ENCODE measurements at regions not wholly inside any gene's neighbourhood (a gene's known extent, or its start where the extent isn't known, plus 50 kb on each side); places are given as distances from the start of the nearest gene placed in this dataset.

DNA sequence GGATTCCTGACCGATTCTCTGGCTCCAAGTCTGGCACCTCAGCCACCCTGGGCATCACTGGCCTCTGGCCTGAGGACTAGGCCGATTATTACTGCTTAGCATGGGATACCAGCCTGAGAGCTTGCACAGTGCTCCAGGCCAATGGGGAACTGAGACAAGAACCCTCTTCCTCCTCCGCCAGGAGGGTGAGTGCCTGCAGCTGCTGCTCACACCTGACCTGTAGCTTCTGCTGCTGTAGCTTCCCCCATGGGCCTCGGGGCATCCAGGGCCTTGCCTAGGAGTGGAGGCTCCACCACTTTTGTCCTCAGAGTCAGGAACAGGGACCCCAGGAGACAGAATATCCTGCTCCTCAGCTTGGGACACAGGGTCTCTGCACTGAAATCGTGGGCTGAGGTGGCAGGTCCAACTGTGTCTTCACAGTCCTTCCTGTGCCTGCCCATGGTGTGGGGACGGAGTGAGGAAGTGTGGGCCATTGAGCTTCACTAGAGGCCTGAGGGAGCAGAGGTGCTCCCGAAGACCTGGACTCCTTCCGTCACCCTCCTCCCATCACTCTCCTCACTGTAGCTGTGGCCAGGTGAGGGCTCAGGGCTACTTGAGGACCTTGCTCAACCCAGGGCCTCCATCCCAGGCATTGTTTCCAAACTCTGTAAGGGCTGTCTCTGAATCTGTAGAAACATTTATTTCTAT lies 103.8 kb downstream of the ZNF280B start:
- Mint-ChIP-seq H3K27ac (no peak overlapping the region), H3K36me3 (ENCODE audit: insufficient read depth in 1 of 3, low read depth in 3 of 3) (no peaks in the 10 kb centered on the region; a peak in 1 of 7 replicates), H3K9me3 (no peaks in the 10 kb centered on the region; a peak in 1 of 5 replicates), H3K27me3 (ENCODE audit: low read depth) (peaks cover 100% of the 10 kb centered on the region), H3K4me3 (no peak overlapping the region), H3K4me1 (no peaks in the 10 kb centered on the region)
- H4K5ac ChIP-seq (ENCODE audit: insufficient read length, low read depth, low read length): no peak overlapping the region
- no peak overlapping the region for H3K4me2 ChIP-seq (ENCODE audit: insufficient read depth, insufficient read length, low read length)
- H2BK15ac ChIP-seq (ENCODE audit: low read depth, low read length): no peak overlapping the region
- peak; percentile 15 for DNase-seq
- no peak overlapping the region for H3K23ac ChIP-seq (ENCODE audit: insufficient read length, low read depth, low read length)
- H3K18ac ChIP-seq (ENCODE audit: insufficient read length, low read depth, low read length): no peak overlapping the region
- H3K27ac ChIP-seq (ENCODE audit: insufficient read length, low read depth, low read length): no peak overlapping the region
- H2AFZ ChIP-seq (ENCODE audit: low read length): no peak overlapping the region
- WGBS (ENCODE audit: extremely low coverage, insufficient read length, low lambda C conversion rate): no CpG with 5 or more reads among the region's 8 CpGs
- no peak overlapping the region for H3K4ac ChIP-seq (ENCODE audit: low read depth, low read length)
- no peak overlapping the region for H2BK20ac ChIP-seq (ENCODE audit: low read depth, low read length, poor library complexity, severe bottlenecking)
- TF ChIP-seq, protein P1, sequence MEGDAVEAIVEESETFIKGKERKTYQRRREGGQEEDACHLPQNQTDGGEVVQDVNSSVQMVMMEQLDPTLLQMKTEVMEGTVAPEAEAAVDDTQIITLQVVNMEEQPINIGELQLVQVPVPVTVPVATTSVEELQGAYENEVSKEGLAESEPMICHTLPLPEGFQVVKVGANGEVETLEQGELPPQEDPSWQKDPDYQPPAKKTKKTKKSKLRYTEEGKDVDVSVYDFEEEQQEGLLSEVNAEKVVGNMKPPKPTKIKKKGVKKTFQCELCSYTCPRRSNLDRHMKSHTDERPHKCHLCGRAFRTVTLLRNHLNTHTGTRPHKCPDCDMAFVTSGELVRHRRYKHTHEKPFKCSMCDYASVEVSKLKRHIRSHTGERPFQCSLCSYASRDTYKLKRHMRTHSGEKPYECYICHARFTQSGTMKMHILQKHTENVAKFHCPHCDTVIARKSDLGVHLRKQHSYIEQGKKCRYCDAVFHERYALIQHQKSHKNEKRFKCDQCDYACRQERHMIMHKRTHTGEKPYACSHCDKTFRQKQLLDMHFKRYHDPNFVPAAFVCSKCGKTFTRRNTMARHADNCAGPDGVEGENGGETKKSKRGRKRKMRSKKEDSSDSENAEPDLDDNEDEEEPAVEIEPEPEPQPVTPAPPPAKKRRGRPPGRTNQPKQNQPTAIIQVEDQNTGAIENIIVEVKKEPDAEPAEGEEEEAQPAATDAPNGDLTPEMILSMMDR (conservative IDR thresholded peaks at IDR 0.05): no peak
- H2BK12ac ChIP-seq (ENCODE audit: insufficient read length, low read depth, low read length): no peak overlapping the region
- H2BK5ac ChIP-seq (ENCODE audit: insufficient read length, low read length): no peak overlapping the region
- H3K23me2 ChIP-seq (ENCODE audit: insufficient read length, low read depth, low read length, poor library complexity, severe bottlenecking): no peaks in the 10 kb centered on the region
- H3T11ph ChIP-seq (ENCODE audit: low read length): no peak overlapping the region
- no peaks in the 10 kb centered on the region for H3K79me1 ChIP-seq (ENCODE audit: insufficient read depth, low read depth, low read length, poor library complexity, severe bottlenecking)
- no peaks in the 10 kb centered on the region for H3K79me2 ChIP-seq (ENCODE audit: insufficient read depth, low read length)
- H3K4me1 ChIP-seq (ENCODE audit: insufficient read depth, low read length): no peaks in the 10 kb centered on the region
- no peak overlapping the region for H3K56ac ChIP-seq (ENCODE audit: insufficient read length, low read depth, low read length)
- H2AK5ac ChIP-seq (ENCODE audit: insufficient read length, low read length): no peak overlapping the region
- no peak overlapping the region for H3K9ac ChIP-seq (ENCODE audit: extremely low read depth, insufficient read length, low read length)
- no peak overlapping the region for H2BK120ac ChIP-seq (ENCODE audit: low read depth, low read length, poor library complexity, severe bottlenecking)
- H3K9me3 ChIP-seq (ENCODE audit: control insufficient read depth, low read depth, low read length): no peaks in the 10 kb centered on the region
- no peak overlapping the region for H3K14ac ChIP-seq (ENCODE audit: insufficient read depth, low read length)
- H3K27me3 ChIP-seq (ENCODE audit: insufficient read depth, low read length): peaks cover 74% of the 10 kb centered on the region
- H4K20me1 ChIP-seq (ENCODE audit: control insufficient read depth, insufficient read depth, insufficient read length): no peaks in the 10 kb centered on the region
- H4K8ac ChIP-seq (replicated peaks; ENCODE audit: insufficient read length, low read depth, low read length): no peak overlapping the region
- H4K91ac ChIP-seq (ENCODE audit: insufficient read length, low read depth, low read length): no peak overlapping the region
